Neural cell (in vitro differentiated cells): ENCODE measurements at regions not wholly inside any gene's neighbourhood (a gene's known extent, or its start where the extent isn't known, plus 50 kb on each side); places are given as distances from the start of the nearest gene placed in this dataset.

Experiments
- H2AFZ ChIP-seq: fragments of 200-600, 300-800 bp; sonication (generic), shearing (Covaris generic); 2 replicates; pipeline ENCODE4 v1.6.0; 2014; ENCODE audit warnings: low read depth, mild to moderate bottlenecking, antibody characterized with exemption, low read length, moderate library complexity
- H3F3A ChIP-seq: fragments of 200-600 bp; shearing (Covaris generic); 2 replicates; pipeline ENCODE4 v1.6.1; 2016; ENCODE audit warnings: mild to moderate bottlenecking, moderate library complexity, mixed read lengths, antibody characterized with exemption, low read length; ENCODE audit not compliant: insufficient read depth, poor library complexity, severe bottlenecking
- H3K27ac ChIP-seq: fragments of 200-600, 300-800 bp; sonication (generic), shearing (Covaris generic); 2 replicates; pipeline ENCODE4 v1.5.1; 2014; ENCODE audit warnings: mild to moderate bottlenecking, low read length, moderate library complexity
- H3K27me3 ChIP-seq: fragments of 300-800, 200-600 bp; sonication (generic), shearing (Covaris generic); 2 replicates; pipeline ENCODE4 v1.6.0; 2014; ENCODE audit warnings: mild to moderate bottlenecking, low read depth, low read length, moderate library complexity; ENCODE audit not compliant: insufficient read depth
- H3K36me3 ChIP-seq: fragments of 300-800, 200-600 bp; sonication (generic), shearing (Covaris generic); 2 replicates; pipeline ENCODE4 v1.5.1; 2014; ENCODE audit warnings: mild to moderate bottlenecking, antibody characterized with exemption, low read length, moderate library complexity; ENCODE audit not compliant: insufficient read depth
- H3K4me2 ChIP-seq: fragments of 300-800, 200-600 bp; sonication (generic), shearing (Covaris generic); 2 replicates; pipeline ENCODE4 v1.6.0; 2014; ENCODE audit warnings: mild to moderate bottlenecking, low read length
- H3K4me3 ChIP-seq: fragments of 300-800, 200-600 bp; sonication (generic), shearing (Covaris generic); 2 replicates; pipeline ENCODE4 v1.5.1; 2014; ENCODE audit warnings: mild to moderate bottlenecking, low read length, moderate library complexity
- H3K79me2 ChIP-seq: fragments of 200-600 bp; shearing (Covaris generic); replicated peaks from 2 replicates; pipeline ENCODE4 v1.6.0; 2014; ENCODE audit warnings: mild to moderate bottlenecking, low read length, moderate library complexity; ENCODE audit not compliant: insufficient read depth
- H3K9ac ChIP-seq: fragments of 300-800, 200-600 bp; sonication (generic), shearing (Covaris generic); 2 replicates; pipeline ENCODE4 v1.6.1; 2016; ENCODE audit warnings: mild to moderate bottlenecking, low read length, mixed read lengths
- H3K9me2 ChIP-seq: fragments of 200-600 bp; shearing (Covaris generic); 2 replicates; pipeline ENCODE4 v1.6.1; 2016; ENCODE audit warnings: mild to moderate bottlenecking, low read length, mixed read lengths; ENCODE audit not compliant: insufficient read depth
- H3K9me3 ChIP-seq: fragments of 200-600, 300-800 bp; sonication (generic), shearing (Covaris generic); 2 replicates; pipeline ENCODE4 v1.6.1; 2016; ENCODE audit warnings: mild to moderate bottlenecking, mixed run types, low read length, moderate library complexity, mixed read lengths
- H4K20me1 ChIP-seq: fragments of 200-600 bp; shearing (Covaris generic); 2 replicates; pipeline ENCODE4 v1.6.1; 2016; ENCODE audit warnings: mild to moderate bottlenecking, mixed run types; ENCODE audit not compliant: insufficient read depth
- CTCF ChIP-seq: fragments of 450-650 bp; IDR thresholded peaks from 2 replicates; pipeline ENCODE4 v1.5.1; 2014; ENCODE audit warnings: antibody characterized with exemption, mild to moderate bottlenecking, moderate library complexity; ENCODE audit not compliant: poor library complexity, severe bottlenecking
- EP300 ChIP-seq: fragments of 450-650 bp; conservative IDR thresholded peaks from 2 replicates; pipeline ENCODE4 v1.6.1; 2014; ENCODE audit warnings: antibody characterized with exemption, mild to moderate bottlenecking, moderate library complexity; ENCODE audit not compliant: poor library complexity, severe bottlenecking
- EZH2 ChIP-seq: fragments of 200-600, 300-800 bp; shearing (Covaris generic), sonication (generic); IDR thresholded peaks from 2 replicates; pipeline ENCODE4 v1.6.1; 2014; ENCODE audit warnings: antibody characterized with exemption, low read length, borderline replicate concordance, mild to moderate bottlenecking; ENCODE audit not compliant: insufficient read depth, poor library complexity, severe bottlenecking
- MXI1 ChIP-seq: fragments of 450-650 bp; conservative IDR thresholded peaks from 2 replicates; pipeline ENCODE4 v1.6.1; 2014; ENCODE audit warnings: antibody characterized with exemption, mild to moderate bottlenecking; ENCODE audit not compliant: poor library complexity, severe bottlenecking
- POLR2AphosphoS5 ChIP-seq: IDR thresholded peaks from 2 replicates; pipeline ENCODE4 v1.6.1; 2012
- RAD21 ChIP-seq: fragments of 450-650 bp; conservative IDR thresholded peaks from 2 replicates; pipeline ENCODE4 v1.6.1; 2014; ENCODE audit warnings: antibody characterized with exemption, mild to moderate bottlenecking, moderate library complexity
- SMC3 ChIP-seq: fragments of 450-650 bp; conservative IDR thresholded peaks from 2 replicates; pipeline ENCODE4 v1.6.1; 2014; ENCODE audit warnings: antibody characterized with exemption, mild to moderate bottlenecking, moderate library complexity; ENCODE audit not compliant: poor library complexity
- TAF1 ChIP-seq: IDR thresholded peaks from 2 replicates; pipeline ENCODE4 v1.6.1; 2012; ENCODE audit warnings: low read depth
- TF ChIP-seq, protein P1 (sequence below): IDR thresholded peaks from 2 replicates; pipeline ENCODE4 v1.6.1; 2012; ENCODE audit warnings: borderline replicate concordance

GRCh38 chr14:53496668-53497067 is 343.5 kb upstream of the DDHD1 start:
- Histone ChIP-seq H3K4me2 (no peak overlapping the region), H3K9ac (no peak overlapping the region), H3F3A (no peaks in the 10 kb centered on the region), H4K20me1 (no peaks in the 10 kb centered on the region), H3K9me3 (no peaks in the 10 kb centered on the region), H2AFZ (no peak overlapping the region), H3K27ac (no peak overlapping the region), H3K79me2 (no peaks in the 10 kb centered on the region), H3K9me2 (no peaks in the 10 kb centered on the region), H3K27me3 (no peaks in the 10 kb centered on the region), H3K36me3 (no peaks in the 10 kb centered on the region), H3K4me3 (no peak overlapping the region)
- TF ChIP-seq RAD21 (no peak), TAF1 (no peak), POLR2AphosphoS5 (no peak), EZH2 (no peak), SMC3 (no peak), MXI1 (no peak), EP300 (no peak), CTCF (no peak)
- TF ChIP-seq, protein P1, sequence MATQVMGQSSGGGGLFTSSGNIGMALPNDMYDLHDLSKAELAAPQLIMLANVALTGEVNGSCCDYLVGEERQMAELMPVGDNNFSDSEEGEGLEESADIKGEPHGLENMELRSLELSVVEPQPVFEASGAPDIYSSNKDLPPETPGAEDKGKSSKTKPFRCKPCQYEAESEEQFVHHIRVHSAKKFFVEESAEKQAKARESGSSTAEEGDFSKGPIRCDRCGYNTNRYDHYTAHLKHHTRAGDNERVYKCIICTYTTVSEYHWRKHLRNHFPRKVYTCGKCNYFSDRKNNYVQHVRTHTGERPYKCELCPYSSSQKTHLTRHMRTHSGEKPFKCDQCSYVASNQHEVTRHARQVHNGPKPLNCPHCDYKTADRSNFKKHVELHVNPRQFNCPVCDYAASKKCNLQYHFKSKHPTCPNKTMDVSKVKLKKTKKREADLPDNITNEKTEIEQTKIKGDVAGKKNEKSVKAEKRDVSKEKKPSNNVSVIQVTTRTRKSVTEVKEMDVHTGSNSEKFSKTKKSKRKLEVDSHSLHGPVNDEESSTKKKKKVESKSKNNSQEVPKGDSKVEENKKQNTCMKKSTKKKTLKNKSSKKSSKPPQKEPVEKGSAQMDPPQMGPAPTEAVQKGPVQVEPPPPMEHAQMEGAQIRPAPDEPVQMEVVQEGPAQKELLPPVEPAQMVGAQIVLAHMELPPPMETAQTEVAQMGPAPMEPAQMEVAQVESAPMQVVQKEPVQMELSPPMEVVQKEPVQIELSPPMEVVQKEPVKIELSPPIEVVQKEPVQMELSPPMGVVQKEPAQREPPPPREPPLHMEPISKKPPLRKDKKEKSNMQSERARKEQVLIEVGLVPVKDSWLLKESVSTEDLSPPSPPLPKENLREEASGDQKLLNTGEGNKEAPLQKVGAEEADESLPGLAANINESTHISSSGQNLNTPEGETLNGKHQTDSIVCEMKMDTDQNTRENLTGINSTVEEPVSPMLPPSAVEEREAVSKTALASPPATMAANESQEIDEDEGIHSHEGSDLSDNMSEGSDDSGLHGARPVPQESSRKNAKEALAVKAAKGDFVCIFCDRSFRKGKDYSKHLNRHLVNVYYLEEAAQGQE, result no peak

DNA sequence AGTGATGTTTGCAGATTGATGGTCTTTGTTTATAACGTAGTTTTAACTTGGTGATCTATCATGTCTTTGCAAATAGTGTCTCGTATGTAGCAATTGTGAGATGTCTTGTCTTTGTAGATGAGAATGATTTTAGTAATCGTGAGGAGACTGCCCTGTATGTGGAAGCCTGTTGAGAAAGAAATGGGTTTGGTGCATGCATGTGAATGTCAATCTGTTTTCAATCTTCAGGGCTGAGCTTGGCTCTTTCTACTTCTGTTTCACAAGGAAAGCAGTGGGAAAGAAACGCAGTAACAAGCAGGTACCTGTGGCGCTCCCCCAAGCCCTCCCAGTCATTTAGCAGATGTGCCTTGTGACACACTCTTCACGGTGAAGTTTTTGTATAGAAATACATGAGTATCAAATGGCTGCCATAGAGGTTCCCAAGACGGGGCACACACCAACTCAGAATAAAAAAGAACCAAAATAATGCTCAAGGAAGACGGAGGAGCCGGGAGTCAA is 342.8 kb upstream of the DDHD1 start:
- H3K9ac ChIP-seq, result no peak overlapping the region
- no peaks in the 10 kb centered on the region for H3F3A ChIP-seq
- no peaks in the 10 kb centered on the region for H3K79me2 ChIP-seq
- H3K9me3 ChIP-seq, result no peaks in the 10 kb centered on the region
- H3K27ac ChIP-seq, result no peak overlapping the region
- no peak overlapping the region for H3K4me3 ChIP-seq
- TF ChIP-seq CTCF, result no peak
- no peak for TF ChIP-seq EP300
- TF ChIP-seq, protein P1, result no peak
- TF ChIP-seq MXI1, result no peak
- no peak for TF ChIP-seq EZH2
- no peak for TF ChIP-seq RAD21
- no peak for TF ChIP-seq POLR2AphosphoS5
- TF ChIP-seq SMC3, result no peak
- no peak for TF ChIP-seq TAF1
- no peaks in the 10 kb centered on the region for H4K20me1 ChIP-seq
- no peaks in the 10 kb centered on the region for H3K27me3 ChIP-seq
- no peaks in the 10 kb centered on the region for H3K36me3 ChIP-seq
- no peak overlapping the region for H3K4me2 ChIP-seq
- H2AFZ ChIP-seq, result no peak overlapping the region
- H3K9me2 ChIP-seq, result no peaks in the 10 kb centered on the region
